MM.1S (cell line): ENCODE measurements at regions not wholly inside any gene's neighbourhood (a gene's known extent, or its start where the extent isn't known, plus 50 kb on each side); places are given as distances from the start of the nearest gene placed in this dataset.

Experiments used
- DNase-seq: peaks from one replicate; pipeline ENCODE4 v3.0.0-alpha.2; 2015
- H2AFZ ChIP-seq: fragments of 300-600 bp; sonication (generic); 2 replicates; pipeline ENCODE4 v1.6.0; 2016; ENCODE audit warnings: antibody characterized with exemption, low read length
- H3F3A ChIP-seq: fragments of 300-600 bp; sonication (generic); 2 replicates; pipeline ENCODE4 v1.6.1; 2016; ENCODE audit warnings: mild to moderate bottlenecking, antibody characterized with exemption, low read length, moderate library complexity, mixed read lengths; ENCODE audit not compliant: insufficient read depth
- H3K27ac ChIP-seq: fragments of 300-600 bp; sonication (generic); 2 replicates; pipeline ENCODE4 v1.5.1; 2016; ENCODE audit warnings: mild to moderate bottlenecking, low read length
- H3K27me3 ChIP-seq: fragments of 300-600 bp; sonication (generic); replicated peaks from 2 replicates; pipeline ENCODE4 v1.6.0; 2016; ENCODE audit warnings: low read length; ENCODE audit not compliant: insufficient read depth
- H3K36me3 ChIP-seq: fragments of 300-600 bp; sonication (generic); replicated peaks from 2 replicates; pipeline ENCODE4 v1.6.1; 2016; ENCODE audit warnings: mild to moderate bottlenecking, low read length, mixed read lengths; ENCODE audit not compliant: insufficient read depth
- H3K4me1 ChIP-seq: fragments of 300-600 bp; sonication (generic); 2 replicates; pipeline ENCODE4 v1.6.1; 2016; ENCODE audit warnings: low read length, mixed read lengths
- H3K4me2 ChIP-seq: fragments of 300-600 bp; sonication (generic); 2 replicates; pipeline ENCODE4 v1.6.0; 2016; ENCODE audit warnings: low read depth, low read length
- H3K4me3 ChIP-seq: fragments of 300-600 bp; sonication (generic); 2 replicates; pipeline ENCODE4 v1.5.1; 2016; ENCODE audit warnings: low read length, mixed read lengths
- H3K79me2 ChIP-seq: fragments of 300-600 bp; sonication (generic); 2 replicates; pipeline ENCODE4 v1.6.1; 2016; ENCODE audit warnings: mixed run types, low read length, mixed read lengths
- H3K9ac ChIP-seq: fragments of 300-600 bp; sonication (generic); 2 replicates; pipeline ENCODE4 v1.6.1; 2016; ENCODE audit warnings: low read length, mixed read lengths
- H3K9me2 ChIP-seq: fragments of 300-600 bp; sonication (generic); replicated peaks from 2 replicates; pipeline ENCODE4 v1.6.1; 2016; ENCODE audit warnings: mild to moderate bottlenecking, low read length, mixed read lengths; ENCODE audit not compliant: insufficient read depth
- H3K9me3 ChIP-seq: fragments of 300-600 bp; sonication (generic); replicated peaks from 2 replicates; pipeline ENCODE4 v1.6.1; 2016; ENCODE audit warnings: mild to moderate bottlenecking, low read length, mixed read lengths; ENCODE audit not compliant: insufficient read depth
- H4K20me1 ChIP-seq: fragments of 300-600 bp; sonication (generic); 2 replicates; pipeline ENCODE4 v1.6.1; 2016; ENCODE audit warnings: mild to moderate bottlenecking, low read length, moderate library complexity, mixed read lengths; ENCODE audit not compliant: insufficient read depth
- EZH2 ChIP-seq: fragments of 300-600 bp; sonication (generic); optimal IDR thresholded peaks from 2 replicates; pipeline ENCODE3; 2017; ENCODE audit warnings: low read depth, mild to moderate bottlenecking, antibody characterized with exemption, low read length, mixed read lengths
- EZH2phosphoT487 ChIP-seq: fragments of 300-600 bp; sonication (generic); IDR thresholded peaks from 2 replicates; pipeline ENCODE4 v1.6.1; 2018; ENCODE audit warnings: antibody characterized with exemption, low read length
- TF ChIP-seq, protein P1 (sequence below): fragments of 300-600 bp; sonication (generic); IDR thresholded peaks from 2 replicates; pipeline ENCODE4 v1.5.1; 2016; ENCODE audit warnings: antibody characterized with exemption, low read length, mixed read lengths

DNA sequence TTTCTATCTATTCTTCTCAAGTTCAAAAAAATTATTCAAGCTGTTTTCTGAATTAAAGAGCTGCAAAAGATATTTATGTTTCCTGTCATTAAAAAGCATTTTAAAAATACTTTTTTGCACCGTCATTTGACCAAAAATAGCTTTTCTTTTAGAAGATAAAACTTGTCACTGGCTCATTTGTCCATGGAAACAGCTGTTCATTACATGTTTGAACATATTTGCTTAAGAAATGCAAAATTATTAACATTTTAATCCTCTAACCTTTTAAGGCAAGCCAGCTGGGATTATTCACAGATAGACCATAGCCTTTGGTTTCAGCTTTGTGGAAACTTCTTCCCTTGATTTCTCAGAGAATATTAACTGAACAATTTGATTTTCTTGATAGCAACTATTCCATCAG, 393.9 kb downstream of the TUSC1 start:
- H3K4me3 ChIP-seq = no peak overlapping the region
- DNase-seq = no peak
- H3K9ac ChIP-seq = no peak overlapping the region
- H3K4me1 ChIP-seq = no peaks in the 10 kb centered on the region
- H2AFZ ChIP-seq = no peak overlapping the region
- H3K79me2 ChIP-seq = no peaks in the 10 kb centered on the region
- no peak overlapping the region for H3K4me2 ChIP-seq
- no peaks in the 10 kb centered on the region for H3K9me2 ChIP-seq
- H3K27ac ChIP-seq = no peak overlapping the region
- no peaks in the 10 kb centered on the region for H3K9me3 ChIP-seq
- no peaks in the 10 kb centered on the region for H3F3A ChIP-seq
- no peaks in the 10 kb centered on the region for H3K27me3 ChIP-seq
- TF ChIP-seq EZH2 = no peak
- TF ChIP-seq, protein P1, sequence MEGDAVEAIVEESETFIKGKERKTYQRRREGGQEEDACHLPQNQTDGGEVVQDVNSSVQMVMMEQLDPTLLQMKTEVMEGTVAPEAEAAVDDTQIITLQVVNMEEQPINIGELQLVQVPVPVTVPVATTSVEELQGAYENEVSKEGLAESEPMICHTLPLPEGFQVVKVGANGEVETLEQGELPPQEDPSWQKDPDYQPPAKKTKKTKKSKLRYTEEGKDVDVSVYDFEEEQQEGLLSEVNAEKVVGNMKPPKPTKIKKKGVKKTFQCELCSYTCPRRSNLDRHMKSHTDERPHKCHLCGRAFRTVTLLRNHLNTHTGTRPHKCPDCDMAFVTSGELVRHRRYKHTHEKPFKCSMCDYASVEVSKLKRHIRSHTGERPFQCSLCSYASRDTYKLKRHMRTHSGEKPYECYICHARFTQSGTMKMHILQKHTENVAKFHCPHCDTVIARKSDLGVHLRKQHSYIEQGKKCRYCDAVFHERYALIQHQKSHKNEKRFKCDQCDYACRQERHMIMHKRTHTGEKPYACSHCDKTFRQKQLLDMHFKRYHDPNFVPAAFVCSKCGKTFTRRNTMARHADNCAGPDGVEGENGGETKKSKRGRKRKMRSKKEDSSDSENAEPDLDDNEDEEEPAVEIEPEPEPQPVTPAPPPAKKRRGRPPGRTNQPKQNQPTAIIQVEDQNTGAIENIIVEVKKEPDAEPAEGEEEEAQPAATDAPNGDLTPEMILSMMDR = no peak
- TF ChIP-seq EZH2phosphoT487 = no peak
- no peaks in the 10 kb centered on the region for H3K36me3 ChIP-seq
- H4K20me1 ChIP-seq = no peaks in the 10 kb centered on the region

DNA sequence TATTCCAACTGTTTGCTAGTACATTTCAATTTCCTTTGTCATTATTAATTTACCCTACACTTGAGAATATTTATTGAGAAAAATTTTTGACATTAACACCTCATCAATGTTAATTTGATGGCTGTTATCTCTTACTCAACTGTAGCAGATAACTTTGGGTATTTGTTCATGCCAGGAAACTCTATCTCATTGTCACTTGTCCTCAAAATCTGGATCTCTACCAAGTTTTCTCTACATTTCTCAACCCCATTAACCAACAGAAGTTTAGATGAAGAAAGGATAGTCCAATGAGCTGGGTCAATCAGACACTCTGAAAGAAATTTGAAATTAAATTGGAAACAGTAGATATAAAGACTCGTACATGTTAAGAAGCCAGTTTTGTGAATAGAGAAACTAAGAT, 395.3 kb downstream of the TUSC1 start:
- TF ChIP-seq EZH2 (no peak), EZH2phosphoT487 (no peak)
- TF ChIP-seq, protein P1 = no peak
- Histone ChIP-seq H3K4me3 (no peak overlapping the region), H3K27ac (no peak overlapping the region), H3K79me2 (no peaks in the 10 kb centered on the region), H3F3A (no peaks in the 10 kb centered on the region), H3K4me2 (no peak overlapping the region), H4K20me1 (no peaks in the 10 kb centered on the region), H3K36me3 (no peaks in the 10 kb centered on the region), H2AFZ (no peak overlapping the region), H3K27me3 (no peaks in the 10 kb centered on the region), H3K9ac (no peak overlapping the region), H3K9me2 (no peaks in the 10 kb centered on the region), H3K4me1 (no peaks in the 10 kb centered on the region), H3K9me3 (no peaks in the 10 kb centered on the region)
- no peak for DNase-seq

DNA sequence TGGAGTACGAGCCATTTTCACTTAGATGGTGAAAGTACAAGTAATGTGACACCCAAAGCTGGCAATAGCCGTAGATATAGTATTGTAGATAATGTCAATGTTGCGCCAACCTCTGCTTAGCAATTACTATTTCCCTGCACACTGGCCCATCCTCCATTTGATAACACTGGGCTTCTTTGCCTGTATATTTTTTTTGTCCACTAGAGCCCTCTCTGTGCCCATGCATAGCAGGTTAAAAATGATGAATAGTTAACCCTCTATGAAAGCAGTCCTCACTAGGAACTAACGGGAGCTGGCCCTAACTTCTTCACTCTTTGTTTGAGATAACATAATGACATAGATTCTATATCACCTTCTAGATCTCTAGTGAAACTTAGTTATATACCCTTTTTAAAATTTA, 416.8 kb downstream of the TUSC1 start:
- no peaks in the 10 kb centered on the region for H3K79me2 ChIP-seq
- no peak for DNase-seq
- TF ChIP-seq EZH2phosphoT487 (no peak), EZH2 (no peak)
- TF ChIP-seq, protein P1 = no peak

More for the DNA sequence above, 416.8 kb downstream of the TUSC1 start:
- Histone ChIP-seq H3K36me3 (no peaks in the 10 kb centered on the region), H4K20me1 (no peaks in the 10 kb centered on the region), H3K27me3 (no peaks in the 10 kb centered on the region), H3K4me2 (no peak overlapping the region), H3K9me2 (no peaks in the 10 kb centered on the region), H3K4me3 (no peak overlapping the region), H3K9me3 (no peaks in the 10 kb centered on the region), H3F3A (no peaks in the 10 kb centered on the region), H3K4me1 (no peaks in the 10 kb centered on the region), H3K9ac (no peak overlapping the region), H2AFZ (no peak overlapping the region), H3K27ac (no peak overlapping the region)
